ENCODE measurements at regions not wholly inside any gene's neighbourhood (a gene's known extent, or its start where the extent isn't known, plus 50 kb on each side); places are given as distances from the start of the nearest gene placed in this dataset.

DNA sequence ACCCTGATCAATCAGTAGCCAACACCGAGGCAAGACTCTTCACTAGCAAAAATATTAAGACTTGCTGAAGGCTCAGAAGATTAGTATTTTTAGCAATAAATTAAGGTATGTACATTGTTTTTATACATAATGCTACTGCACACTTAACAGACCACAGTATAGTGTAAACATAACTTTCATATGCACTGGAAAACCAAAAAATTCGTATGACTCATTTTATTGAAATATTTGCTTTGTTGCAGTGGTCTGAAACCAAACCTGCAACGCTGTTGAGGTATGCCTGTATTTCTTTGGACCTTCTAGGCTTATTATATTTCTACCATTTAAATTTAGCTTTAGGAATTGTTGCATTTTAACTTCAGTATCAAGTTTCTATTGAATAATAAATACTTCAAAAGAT lies 65.8 kb upstream of the BCL9 start:
- no peak overlapping the region for H3K27ac ChIP-seq
- TF ChIP-seq POLR2AphosphoS5 (IDR thresholded peaks at IDR 0.05; ENCODE audit: insufficient read depth in 1 of 2, low read depth in 1 of 2) (no peak), POLR2A (IDR thresholded peaks at IDR 0.05) (no peak)
- TF ChIP-seq, protein P1, sequence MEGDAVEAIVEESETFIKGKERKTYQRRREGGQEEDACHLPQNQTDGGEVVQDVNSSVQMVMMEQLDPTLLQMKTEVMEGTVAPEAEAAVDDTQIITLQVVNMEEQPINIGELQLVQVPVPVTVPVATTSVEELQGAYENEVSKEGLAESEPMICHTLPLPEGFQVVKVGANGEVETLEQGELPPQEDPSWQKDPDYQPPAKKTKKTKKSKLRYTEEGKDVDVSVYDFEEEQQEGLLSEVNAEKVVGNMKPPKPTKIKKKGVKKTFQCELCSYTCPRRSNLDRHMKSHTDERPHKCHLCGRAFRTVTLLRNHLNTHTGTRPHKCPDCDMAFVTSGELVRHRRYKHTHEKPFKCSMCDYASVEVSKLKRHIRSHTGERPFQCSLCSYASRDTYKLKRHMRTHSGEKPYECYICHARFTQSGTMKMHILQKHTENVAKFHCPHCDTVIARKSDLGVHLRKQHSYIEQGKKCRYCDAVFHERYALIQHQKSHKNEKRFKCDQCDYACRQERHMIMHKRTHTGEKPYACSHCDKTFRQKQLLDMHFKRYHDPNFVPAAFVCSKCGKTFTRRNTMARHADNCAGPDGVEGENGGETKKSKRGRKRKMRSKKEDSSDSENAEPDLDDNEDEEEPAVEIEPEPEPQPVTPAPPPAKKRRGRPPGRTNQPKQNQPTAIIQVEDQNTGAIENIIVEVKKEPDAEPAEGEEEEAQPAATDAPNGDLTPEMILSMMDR (IDR thresholded peaks at IDR 0.05): no peak
- DNase-seq (ENCODE audit: extremely low spot score in 2 of 2): no peak
- no peaks in the 10 kb centered on the region for H3K4me1 ChIP-seq
- no peak overlapping the region for H3K4me3 ChIP-seq
- no peaks in the 10 kb centered on the region for H3K27me3 ChIP-seq
- no peaks in the 10 kb centered on the region for H3K36me3 ChIP-seq
- no peaks in the 10 kb centered on the region for H3K9me3 ChIP-seq
- intact Hi-C loops (cut with DNase I): no loop called here

DNA sequence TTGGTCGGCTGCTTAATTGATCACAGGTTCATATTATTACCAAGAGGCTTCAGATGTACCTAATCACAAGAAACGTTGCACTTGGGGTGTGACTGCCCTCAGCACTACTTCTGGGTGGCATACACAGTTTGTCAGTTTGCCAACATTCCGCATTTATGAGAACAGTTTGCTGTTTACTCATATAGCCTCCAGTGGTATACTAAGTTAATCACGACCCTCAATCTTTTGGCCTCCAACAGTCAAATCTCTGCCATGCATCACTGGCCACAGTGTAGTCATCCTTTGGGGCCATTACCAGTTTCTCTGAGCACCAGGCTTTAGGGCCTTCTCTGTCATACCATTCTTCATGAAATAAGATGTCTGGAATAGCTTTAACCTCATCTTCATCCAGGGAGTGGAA lies 62.8 kb upstream of the BCL9 start:
- H3K27me3 ChIP-seq: no peaks in the 10 kb centered on the region
- no peaks in the 10 kb centered on the region for H3K4me1 ChIP-seq
- H3K27ac ChIP-seq: no peak overlapping the region
- no peak for DNase-seq (ENCODE audit: extremely low spot score in 2 of 2)
- intact Hi-C loops (cut with DNase I): no loop called here
- no peaks in the 10 kb centered on the region for H3K36me3 ChIP-seq
- H3K9me3 ChIP-seq: no peaks in the 10 kb centered on the region
- no peak overlapping the region for H3K4me3 ChIP-seq
- no peak for TF ChIP-seq POLR2A (IDR thresholded peaks at IDR 0.05)
- TF ChIP-seq, protein P1 (IDR thresholded peaks at IDR 0.05): no peak
- no peak for TF ChIP-seq POLR2AphosphoS5 (IDR thresholded peaks at IDR 0.05; ENCODE audit: insufficient read depth in 1 of 2, low read depth in 1 of 2)

DNA sequence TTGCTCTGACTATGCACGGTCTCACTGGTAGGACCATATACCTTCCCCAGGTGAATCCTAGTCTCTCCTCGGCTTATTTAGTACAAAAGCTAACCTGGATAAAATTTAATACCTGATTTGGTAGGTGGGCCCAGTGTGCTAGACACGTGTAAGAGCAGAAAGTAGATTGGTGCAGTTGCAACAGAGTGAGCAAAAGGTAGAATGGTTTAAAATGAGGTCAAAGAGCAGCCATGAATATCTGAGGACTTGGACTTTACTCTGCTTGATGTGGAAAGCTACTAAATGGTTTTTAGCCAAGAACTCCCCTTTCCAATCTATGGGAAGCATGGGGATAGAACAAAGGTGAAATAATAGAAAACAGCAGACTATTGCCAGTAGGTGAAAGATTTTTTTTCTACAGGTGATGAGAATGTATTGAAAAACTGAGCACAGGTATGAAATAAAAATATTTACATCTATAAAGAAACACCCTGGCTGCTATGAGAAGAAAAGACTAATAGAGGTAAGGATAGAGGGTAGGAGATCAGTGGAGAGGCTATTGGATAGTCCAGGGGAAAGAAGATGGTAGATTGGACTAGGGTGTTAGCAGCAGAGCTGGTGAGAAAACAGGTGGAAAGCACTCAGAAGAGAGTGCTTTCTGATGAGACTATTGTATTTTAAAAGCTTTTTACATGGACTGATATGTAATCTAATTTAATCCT lies 61.3 kb upstream of the BCL9 start:
- intact Hi-C loops (cut with DNase I): no loop called here
- Histone ChIP-seq H3K9me3 (no peaks in the 10 kb centered on the region), H3K27me3 (no peaks in the 10 kb centered on the region)

DNA sequence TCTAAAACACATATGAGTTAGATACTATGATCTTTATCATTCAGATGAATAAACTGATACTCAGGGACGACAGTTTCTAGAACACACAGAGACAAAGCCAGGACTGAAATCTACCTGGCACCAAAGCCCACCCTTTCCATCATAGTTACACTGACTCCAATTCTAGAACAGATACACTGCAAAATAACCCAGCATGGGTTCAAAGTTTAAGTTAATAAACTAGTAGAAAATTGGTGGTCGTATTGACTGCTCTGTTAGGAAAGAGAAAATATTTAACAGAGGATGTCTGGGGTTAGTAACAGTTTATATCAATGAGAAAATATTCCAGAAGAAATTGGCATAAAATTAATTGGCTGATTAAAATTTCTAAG lies 60.8 kb upstream of the BCL9 start:
- intact Hi-C loops (cut with DNase I): no loop called here
- Histone ChIP-seq H3K9me3 (no peaks in the 10 kb centered on the region), H3K4me3 (no peak overlapping the region), H3K4me1 (no peaks in the 10 kb centered on the region), H3K27ac (no peak overlapping the region), H3K36me3 (no peaks in the 10 kb centered on the region), H3K27me3 (no peaks in the 10 kb centered on the region)
- no peak for DNase-seq (ENCODE audit: extremely low spot score in 2 of 2)
- no peak for TF ChIP-seq POLR2AphosphoS5 (IDR thresholded peaks at IDR 0.05; ENCODE audit: insufficient read depth in 1 of 2, low read depth in 1 of 2)
- TF ChIP-seq POLR2A (IDR thresholded peaks at IDR 0.05): no peak
- TF ChIP-seq, protein P1 (IDR thresholded peaks at IDR 0.05): no peak

More for the DNA sequence above, 61.3 kb upstream of the BCL9 start:
- TF ChIP-seq POLR2A (IDR thresholded peaks at IDR 0.05) (no peak), POLR2AphosphoS5 (IDR thresholded peaks at IDR 0.05; ENCODE audit: insufficient read depth in 1 of 2, low read depth in 1 of 2) (no peak)
- TF ChIP-seq, protein P1 (IDR thresholded peaks at IDR 0.05): no peak
- no peak overlapping the region for H3K4me3 ChIP-seq
- H3K4me1 ChIP-seq: no peaks in the 10 kb centered on the region
- no peak overlapping the region for H3K27ac ChIP-seq
- H3K36me3 ChIP-seq: no peaks in the 10 kb centered on the region
- DNase-seq (ENCODE audit: extremely low spot score in 2 of 2): no peak

DNA sequence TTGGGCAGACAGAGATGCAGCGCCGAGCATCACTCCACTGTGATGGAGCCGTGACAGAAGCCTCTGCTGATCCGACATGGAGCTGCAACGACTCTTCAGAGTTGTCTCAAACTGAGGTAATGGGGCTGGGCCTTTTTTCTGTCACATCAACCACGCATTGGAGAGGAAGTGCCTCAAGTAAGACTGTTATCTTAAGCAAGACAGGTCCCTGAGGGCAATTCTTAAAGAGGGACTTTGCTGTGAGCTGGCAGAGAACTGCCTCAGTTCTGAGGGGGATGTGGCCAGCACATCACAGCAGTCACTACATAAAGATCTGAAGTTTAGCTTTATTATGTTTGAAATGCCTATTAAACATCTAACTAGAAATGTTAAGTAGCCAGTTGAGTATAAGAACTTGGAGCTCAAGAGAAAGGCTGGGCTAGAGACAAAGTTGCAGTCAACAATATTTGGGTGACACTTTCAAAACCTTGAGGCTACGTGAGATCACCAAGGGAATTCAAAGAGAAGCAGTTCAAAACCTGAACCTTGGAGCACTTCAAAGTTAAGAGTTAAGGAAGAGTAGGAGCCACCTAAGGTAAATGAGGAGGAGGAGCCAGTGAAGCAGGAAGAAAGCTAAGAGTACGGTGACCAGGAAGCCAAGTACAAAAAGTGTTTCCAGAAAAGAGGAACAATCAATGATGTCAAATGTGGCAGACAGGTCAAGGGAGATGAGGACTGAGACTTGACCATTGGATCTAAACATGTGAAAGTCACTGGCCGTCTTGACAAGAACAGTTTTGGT lies 54.2 kb upstream of the BCL9 start:
- Histone ChIP-seq H3K36me3 (no peaks in the 10 kb centered on the region), H3K27me3 (no peaks in the 10 kb centered on the region), H3K4me3 (no peak overlapping the region), H3K9me3 (no peaks in the 10 kb centered on the region), H3K27ac (no peak overlapping the region), H3K4me1 (no peaks in the 10 kb centered on the region)
- intact Hi-C loops (cut with DNase I): no loop called here
- TF ChIP-seq, protein P1 (IDR thresholded peaks at IDR 0.05): no peak
- TF ChIP-seq POLR2AphosphoS5 (IDR thresholded peaks at IDR 0.05; ENCODE audit: insufficient read depth in 1 of 2, low read depth in 1 of 2) (no peak), POLR2A (IDR thresholded peaks at IDR 0.05) (no peak)
- DNase-seq (ENCODE audit: extremely low spot score in 2 of 2): no peak

Data from vagina (tissue), 2 donors.